HepG2 (cell line): ENCODE measurements at regions not wholly inside any gene's neighbourhood (a gene's known extent, or its start where the extent isn't known, plus 50 kb on each side); places are given as distances from the start of the nearest gene placed in this dataset.

Source experiments
- ATAC-seq: fragments of 200-7000 bp; cut with Tn5 transposase; 3 replicates; pipeline ENCODE4 v1.9.1; 2020; ENCODE audit warnings: mild to moderate bottlenecking, moderate library complexity
- BruUV-seq: library from RNA; stranded (reverse); fragments of 400-500 nt; replicated peaks from 2 replicates; lab custom pipeline; 2021; lab: Mats Ljungman, UMichigan
- CTCF ChIA-PET: fragments of 300-600 bp; formaldehyde crosslinking; extraction: SDS; loops from one replicate; lab custom pipeline; 2021; ENCODE audit warnings: low total read pairs, inconsistent platforms, low intra/inter-chr PET ratio; lab: Yijun Ruan, JAX
- POLR2A ChIA-PET: fragments of 350-600 bp; sonication (Branson Sonifier 250); formaldehyde crosslinking; loops from one replicate; lab custom pipeline; 2020; ENCODE audit warnings: antibody characterized with exemption, inconsistent platforms; lab: Yijun Ruan, JAX
- DNase-seq: peaks from one replicate; pipeline ENCODE4 v3.0.0-alpha.2; 2015; ENCODE audit warnings: low spot score
- FAIRE-seq: peaks from 3 replicates; lab custom pipeline; 2011; peaks lifted over from hg19 to GRCh38; lab: Jason Lieb, UNC
- H2AFZ ChIP-seq: one replicate; pipeline ENCODE4 v1.6.1; 2011; ENCODE audit warnings: low read length, inconsistent platforms
- H3K27ac ChIP-seq: fragments of 300-600 bp; 3 replicates; pipeline ENCODE4 v1.8.0; 2011; ENCODE audit warnings: mixed run types, mild to moderate bottlenecking, mixed read lengths, low read length, inconsistent platforms; ENCODE audit not compliant: insufficient read depth; ENCODE audit errors: extremely low read length
- H3K27me3 ChIP-seq, 2 experiments: fragments of 200-600 bp in 1 of 2; 2 replicates in 1 of 2; 3 replicates in 1 of 2; pipeline versions ENCODE4 v1.6.0 to v1.8.0; 2011; ENCODE audit warnings: low read length in 2 of 2, mild to moderate bottlenecking in 2 of 2, moderate library complexity in 2 of 2, inconsistent platforms in 1 of 2; ENCODE audit not compliant: insufficient read depth in 2 of 2, control insufficient read depth in 1 of 2
- H3K36me3 ChIP-seq, 2 experiments: fragments of 200-600 bp in 1 of 2; replicated peaks in 1 of 2; 2 replicates in 1 of 2; 3 replicates in 1 of 2; pipeline versions ENCODE4 v1.5.1 to v1.8.0; 2011; ENCODE audit warnings: low read length in 2 of 2, inconsistent platforms in 1 of 2; ENCODE audit not compliant: insufficient read depth in 2 of 2, control insufficient read depth in 1 of 2
- H3K4me1 ChIP-seq: 2 replicates; pipeline ENCODE4 v1.5.1; 2012; ENCODE audit warnings: low read length, inconsistent platforms; ENCODE audit not compliant: insufficient read depth
- H3K4me2 ChIP-seq: 2 replicates; pipeline ENCODE4 v1.6.0; 2011; ENCODE audit warnings: low read depth, low read length, inconsistent platforms
- H3K4me3 ChIP-seq, 3 experiments: fragments of 200-600 bp in 1 of 3; sonication (generic), shearing (Covaris generic) in 1 of 3; replicated peaks in 1 of 3; 2 replicates each; pipeline ENCODE4 v1.5.1; 2011 to 2016; ENCODE audit warnings: low read length in 3 of 3, inconsistent platforms in 2 of 3, low read depth in 2 of 3, mild to moderate bottlenecking in 2 of 3, control low read depth in 1 of 3, mixed read lengths in 1 of 3; ENCODE audit not compliant: insufficient read depth in 1 of 3
- H3K79me2 ChIP-seq: one replicate; pipeline ENCODE4 v1.6.1; 2011; ENCODE audit warnings: low read length, inconsistent platforms; ENCODE audit not compliant: insufficient read depth
- H3K9ac ChIP-seq: 2 replicates; pipeline ENCODE4 v1.6.0; 2011; ENCODE audit warnings: mild to moderate bottlenecking, low read depth, low read length, inconsistent platforms; ENCODE audit not compliant: insufficient read depth
- H3K9me3 ChIP-seq: 2 replicates; pipeline ENCODE4 v1.5.1; 2012; ENCODE audit warnings: mild to moderate bottlenecking, low read length
- H4K20me1 ChIP-seq: 2 replicates; pipeline ENCODE4 v1.6.0; 2011; ENCODE audit warnings: inconsistent platforms, mild to moderate bottlenecking, low read length, moderate library complexity; ENCODE audit not compliant: insufficient read depth
- CHCHD3 ChIP-seq: sonication (generic); formaldehyde crosslinking; IDR thresholded peaks from 2 replicates; pipeline ENCODE4 v1.8.0; 2022; ENCODE audit warnings: mild to moderate bottlenecking, missing genetic modification reagents, moderate library complexity
- FOXJ3 ChIP-seq: sonication (generic); formaldehyde crosslinking; IDR thresholded peaks from 2 replicates; pipeline ENCODE4 v1.4.0; 2020; ENCODE audit warnings: missing genetic modification reagents, mild to moderate bottlenecking, borderline replicate concordance
- KLF9 ChIP-seq: IDR thresholded peaks from 2 replicates; pipeline ENCODE4 v1.6.1; 2016; ENCODE audit warnings: low read depth
- MAFG ChIP-seq: sonication (generic); formaldehyde crosslinking; IDR thresholded peaks from 2 replicates; pipeline ENCODE4 v1.5.1; 2020; ENCODE audit warnings: mild to moderate bottlenecking, missing genetic modification reagents
- PHF21A ChIP-seq: sonication (generic); formaldehyde crosslinking; IDR thresholded peaks from 2 replicates; pipeline ENCODE4 v1.5.0; 2020; ENCODE audit warnings: mild to moderate bottlenecking, missing genetic modification reagents
- REL ChIP-seq: sonication (generic); formaldehyde crosslinking; conservative IDR thresholded peaks from 2 replicates; pipeline ENCODE4 v1.8.0; 2022; ENCODE audit warnings: mild to moderate bottlenecking, missing genetic modification reagents, moderate library complexity
- TCF12 ChIP-seq, 2 experiments: fragments of 450-650 bp in 1 of 2; sonication (generic) in 1 of 2; formaldehyde crosslinking in 1 of 2; IDR thresholded peaks; 2 replicates each; pipeline versions ENCODE4 v1.6.1 to v1.8.0; 2017 to 2022; ENCODE audit warnings: antibody characterized with exemption in 1 of 2, mild to moderate bottlenecking in 1 of 2, missing genetic modification reagents in 1 of 2, moderate library complexity in 1 of 2
- THAP11 ChIP-seq: IDR thresholded peaks from 2 replicates; pipeline ENCODE4 v1.6.1; 2016; ENCODE audit warnings: missing biosample characterization, missing genetic modification reagents
- ZNF318 ChIP-seq: sonication (generic); formaldehyde crosslinking; IDR thresholded peaks from 2 replicates; pipeline ENCODE4 v1.4.0; 2020; ENCODE audit warnings: mild to moderate bottlenecking, missing genetic modification reagents
- ZNF343 ChIP-seq: sonication (generic); formaldehyde crosslinking; IDR thresholded peaks from 2 replicates; pipeline ENCODE4 v1.4.0; 2020; ENCODE audit warnings: mild to moderate bottlenecking, missing genetic modification reagents
- ZNF451 ChIP-seq: sonication (generic); formaldehyde crosslinking; IDR thresholded peaks from 2 replicates; pipeline ENCODE4 v1.5.0; 2020; ENCODE audit warnings: mild to moderate bottlenecking, missing genetic modification reagents
- ZNF776 ChIP-seq: sonication (generic); formaldehyde crosslinking; IDR thresholded peaks from 2 replicates; pipeline ENCODE4 v1.4.0; 2020; ENCODE audit warnings: mild to moderate bottlenecking, missing genetic modification reagents
- ZSCAN21 ChIP-seq: sonication (generic); formaldehyde crosslinking; IDR thresholded peaks from 2 replicates; pipeline ENCODE4 v1.8.0; 2022; ENCODE audit warnings: mild to moderate bottlenecking, missing genetic modification reagents, moderate library complexity, borderline replicate concordance
- WGBS: methylation state at CpG from one replicate; pipeline ENCODE4 v1.1.6; 2017; ENCODE audit warnings: low lambda C conversion rate; 5-methylcytosine and 5-hydroxymethylcytosine counted together
- in situ Hi-C: cut with HindIII; loops from 2 replicates; pipeline ENCODE4 v1.10.0; 2017; ENCODE audit warnings: low pct_unique_long_range_greater_than_20kb; ENCODE audit not compliant: extremely low pct_ligation_motif_present
- intact Hi-C: fragments of 100-400 bp; cut with micrococcal nuclease; formaldehyde crosslinking; loops from one replicate; pipeline ENCODE4 v1.10.0; 2022; ENCODE audit not compliant: unreplicated experiment
- TF ChIP-seq, protein P1 (sequence below): sonication (generic); formaldehyde crosslinking; conservative IDR thresholded peaks from 2 replicates; pipeline ENCODE4 v1.4.0; 2020; ENCODE audit warnings: missing genetic modification reagents

DNA sequence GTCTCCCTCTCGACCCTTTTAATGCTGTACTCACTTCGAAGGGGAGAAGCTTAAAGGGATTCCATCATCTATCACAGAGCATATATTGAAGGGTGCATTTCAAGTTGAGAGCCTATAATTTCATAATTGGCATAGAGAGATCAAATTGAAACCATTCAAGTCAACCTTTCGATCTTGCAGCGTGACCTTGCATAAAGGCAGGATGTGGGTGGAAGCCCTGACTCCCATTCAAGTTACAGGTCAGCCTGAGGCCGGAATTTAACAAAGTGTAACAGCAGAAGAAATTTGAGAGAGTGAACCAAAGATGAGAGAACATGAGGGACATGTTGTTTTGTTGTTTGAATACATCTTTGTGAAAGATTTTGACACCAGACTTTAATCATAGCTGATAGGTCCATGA lies 195.3 kb upstream of the TPK1 start:
- no peaks in the 10 kb centered on the region for H4K20me1 ChIP-seq
- ChIA-PET CTCF (no interaction called here), POLR2A (no interaction called here)
- H3K36me3 ChIP-seq: no peaks in the 10 kb centered on the region
- H3K9ac ChIP-seq: no peak overlapping the region
- H3K79me2 ChIP-seq: no peaks in the 10 kb centered on the region
- no peaks in the 10 kb centered on the region for H3K4me1 ChIP-seq
- 0% methylated on average over 5 of the region's 5 CpGs for whole genome bisulfite sequencing
- intact Hi-C loops: no loop called here
- BruUV-seq: no TSS peak
- in situ Hi-C loops: loop anchor here (10.0 kb wide), 1 partner anchor 1064 kb away; no protein-coding TSS in a partner anchor
- H2AFZ ChIP-seq: no peak overlapping the region
- no peak for ATAC-seq
- no peak overlapping the region for H3K4me2 ChIP-seq
- no peak for FAIRE-seq
- no peak overlapping the region for H3K4me3 ChIP-seq
- peaks cover 23% of the 10 kb centered on the region for H3K9me3 ChIP-seq
- no peak overlapping the region for H3K27ac ChIP-seq
- DNase-seq: no peak
- TF ChIP-seq TCF12 (IDR thresholded peaks at IDR 0.05): no peak
- no peak for TF ChIP-seq TCF12 (CRISPR knock-in tag; IDR thresholded peaks at IDR 0.05)
- no peak for TF ChIP-seq ZNF318
- TF ChIP-seq ZSCAN21: no peak
- no peak for TF ChIP-seq MAFG (CRISPR knock-in tag)
- TF ChIP-seq ZNF776: no peak
- TF ChIP-seq PHF21A (CRISPR knock-in tag): no peak
- TF ChIP-seq KLF9 (CRISPR knock-in tag): no peak
- TF ChIP-seq FOXJ3: no peak
- TF ChIP-seq ZNF343 (CRISPR knock-in tag): no peak
- TF ChIP-seq, protein P1, sequence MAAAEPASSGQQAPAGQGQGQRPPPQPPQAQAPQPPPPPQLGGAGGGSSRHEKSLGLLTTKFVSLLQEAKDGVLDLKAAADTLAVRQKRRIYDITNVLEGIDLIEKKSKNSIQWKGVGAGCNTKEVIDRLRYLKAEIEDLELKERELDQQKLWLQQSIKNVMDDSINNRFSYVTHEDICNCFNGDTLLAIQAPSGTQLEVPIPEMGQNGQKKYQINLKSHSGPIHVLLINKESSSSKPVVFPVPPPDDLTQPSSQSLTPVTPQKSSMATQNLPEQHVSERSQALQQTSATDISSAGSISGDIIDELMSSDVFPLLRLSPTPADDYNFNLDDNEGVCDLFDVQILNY (CRISPR knock-in tag): no peak
- no peak for TF ChIP-seq CHCHD3 (CRISPR knock-in tag)
- TF ChIP-seq THAP11 (CRISPR knock-in tag): no peak
- no peak for TF ChIP-seq REL (CRISPR knock-in tag)
- TF ChIP-seq ZNF451 (CRISPR knock-in tag): no peak
- no peaks in the 10 kb centered on the region for H3K27me3 ChIP-seq
